ENCODE measurements at regions not wholly inside any gene's neighbourhood (a gene's known extent, or its start where the extent isn't known, plus 50 kb on each side); places are given as distances from the start of the nearest gene placed in this dataset.

DNA sequence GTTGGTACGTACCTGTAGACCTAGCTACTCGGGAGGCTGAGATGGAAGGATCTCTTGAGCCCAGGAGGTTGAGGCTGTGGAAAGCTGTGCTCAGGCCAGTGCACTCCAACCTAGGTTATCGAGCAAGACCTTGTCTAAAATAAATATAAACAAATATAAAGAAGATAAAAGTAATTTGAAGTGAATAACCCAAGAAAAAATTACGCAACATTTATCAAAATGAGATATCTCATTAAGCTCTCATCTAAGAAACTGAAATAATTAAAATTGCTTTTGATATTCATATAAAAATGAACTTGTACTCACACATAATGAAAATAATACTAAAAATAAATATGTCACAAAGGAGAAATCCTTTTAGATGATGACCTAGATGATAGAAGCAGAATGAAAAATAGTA, 647.1 kb upstream of the NCAM2 start:
- in situ Hi-C loops (cut with MboI; ENCODE audit: low sequenced_read_pairs, unreplicated experiment): no loop called here
- TF ChIP-seq, protein P1, sequence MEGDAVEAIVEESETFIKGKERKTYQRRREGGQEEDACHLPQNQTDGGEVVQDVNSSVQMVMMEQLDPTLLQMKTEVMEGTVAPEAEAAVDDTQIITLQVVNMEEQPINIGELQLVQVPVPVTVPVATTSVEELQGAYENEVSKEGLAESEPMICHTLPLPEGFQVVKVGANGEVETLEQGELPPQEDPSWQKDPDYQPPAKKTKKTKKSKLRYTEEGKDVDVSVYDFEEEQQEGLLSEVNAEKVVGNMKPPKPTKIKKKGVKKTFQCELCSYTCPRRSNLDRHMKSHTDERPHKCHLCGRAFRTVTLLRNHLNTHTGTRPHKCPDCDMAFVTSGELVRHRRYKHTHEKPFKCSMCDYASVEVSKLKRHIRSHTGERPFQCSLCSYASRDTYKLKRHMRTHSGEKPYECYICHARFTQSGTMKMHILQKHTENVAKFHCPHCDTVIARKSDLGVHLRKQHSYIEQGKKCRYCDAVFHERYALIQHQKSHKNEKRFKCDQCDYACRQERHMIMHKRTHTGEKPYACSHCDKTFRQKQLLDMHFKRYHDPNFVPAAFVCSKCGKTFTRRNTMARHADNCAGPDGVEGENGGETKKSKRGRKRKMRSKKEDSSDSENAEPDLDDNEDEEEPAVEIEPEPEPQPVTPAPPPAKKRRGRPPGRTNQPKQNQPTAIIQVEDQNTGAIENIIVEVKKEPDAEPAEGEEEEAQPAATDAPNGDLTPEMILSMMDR (IDR thresholded peaks at IDR 0.05; ENCODE audit: borderline replicate concordance, control extremely low read depth, extremely low read depth, insufficient read depth, missing control alignments): no peak
- no peak for DNase-seq (ENCODE audit: low spot score)

DNA sequence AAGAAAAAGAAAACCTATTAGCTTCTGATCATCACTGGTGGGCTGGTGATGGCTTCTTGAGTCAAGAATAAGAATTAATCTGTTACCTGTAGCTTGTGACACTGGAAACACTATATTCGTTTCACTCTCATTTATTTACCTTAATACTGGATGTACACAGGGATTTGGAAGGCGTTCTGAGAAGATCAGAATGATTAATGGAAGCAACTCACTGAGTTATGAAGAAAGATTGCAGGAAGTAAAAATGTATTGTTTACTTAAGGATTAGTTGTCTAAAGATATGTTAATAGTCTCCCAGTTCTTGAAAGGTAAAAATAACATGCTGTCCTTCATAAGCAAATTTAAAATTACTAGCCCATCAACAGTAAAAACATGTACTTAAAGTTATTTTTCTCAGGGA, 644.9 kb upstream of the NCAM2 start:
- DNase-seq (ENCODE audit: low spot score): no peak
- TF ChIP-seq, protein P1 (IDR thresholded peaks at IDR 0.05; ENCODE audit: borderline replicate concordance, control extremely low read depth, extremely low read depth, insufficient read depth, missing control alignments): no peak
- in situ Hi-C loops (cut with MboI; ENCODE audit: low sequenced_read_pairs, unreplicated experiment): no loop called here

DNA sequence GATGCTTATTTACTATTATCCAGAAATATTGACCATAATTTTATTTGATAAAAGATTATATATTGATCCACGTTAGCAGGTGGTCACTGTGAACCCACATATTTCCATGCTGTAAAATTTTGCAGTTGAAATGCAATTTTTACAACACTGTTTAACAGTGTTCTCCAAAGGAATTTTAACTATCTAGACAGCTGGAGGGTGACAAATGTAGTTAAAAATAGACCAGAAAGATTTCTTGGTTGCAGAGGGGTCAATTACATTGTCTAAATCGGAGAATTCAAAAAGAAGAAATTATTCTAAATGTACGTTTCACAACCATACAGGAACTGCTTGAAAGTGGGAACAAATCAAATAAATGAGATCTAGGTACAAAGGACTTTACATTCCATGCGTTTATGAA, 625.2 kb upstream of the NCAM2 start:
- in situ Hi-C loops (cut with MboI; ENCODE audit: low sequenced_read_pairs, unreplicated experiment): no loop called here
- DNase-seq (ENCODE audit: low spot score): no peak
- TF ChIP-seq, protein P1 (IDR thresholded peaks at IDR 0.05; ENCODE audit: borderline replicate concordance, control extremely low read depth, extremely low read depth, insufficient read depth, missing control alignments): no peak

DNA sequence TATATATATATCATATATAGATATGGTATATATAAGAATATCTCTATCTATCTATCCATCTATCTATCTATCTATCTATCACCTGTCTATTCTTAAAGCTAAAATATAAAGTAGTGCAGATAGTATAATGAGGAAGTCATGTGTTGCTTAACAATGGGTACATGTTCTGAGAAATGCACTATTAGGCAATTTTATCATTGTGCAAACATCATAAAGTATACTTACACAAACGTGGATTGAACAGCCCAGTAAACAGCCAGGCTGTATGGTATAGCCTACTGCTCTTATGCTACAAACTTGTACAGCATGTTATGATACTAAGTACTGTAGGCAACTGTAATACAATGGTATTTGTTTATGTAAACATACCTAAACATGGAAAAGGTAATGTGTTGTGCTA, 621.0 kb upstream of the NCAM2 start:
- no peak for DNase-seq (ENCODE audit: low spot score)
- in situ Hi-C loops (cut with MboI; ENCODE audit: low sequenced_read_pairs, unreplicated experiment): no loop called here

DNA sequence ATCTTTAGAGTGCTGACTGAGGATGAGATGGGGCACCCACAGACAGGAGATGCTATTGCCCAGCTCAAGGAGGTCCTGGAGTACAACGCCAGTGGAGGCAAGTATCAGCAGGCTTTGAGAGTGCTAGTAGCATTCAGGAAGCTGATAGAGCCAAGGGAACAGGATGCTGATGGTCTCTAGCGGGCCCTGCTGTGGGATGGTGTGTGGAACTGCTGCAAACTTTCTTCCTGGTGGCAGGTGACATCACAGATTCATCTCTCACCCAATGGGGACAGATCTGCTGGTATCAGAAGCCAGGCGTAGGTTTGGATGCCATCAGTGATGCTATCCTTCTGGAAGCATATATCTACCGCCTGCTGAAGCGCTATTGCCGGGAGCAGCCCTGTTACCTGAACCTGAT, 609.8 kb upstream of the NCAM2 start:
- DNase-seq (ENCODE audit: low spot score): no peak
- in situ Hi-C loops (cut with MboI; ENCODE audit: low sequenced_read_pairs, unreplicated experiment): no loop called here
- TF ChIP-seq, protein P1 (IDR thresholded peaks at IDR 0.05; ENCODE audit: borderline replicate concordance, control extremely low read depth, extremely low read depth, insufficient read depth, missing control alignments): no peak

More for the DNA sequence above, 621.0 kb upstream of the NCAM2 start:
- TF ChIP-seq, protein P1 (IDR thresholded peaks at IDR 0.05; ENCODE audit: borderline replicate concordance, control extremely low read depth, extremely low read depth, insufficient read depth, missing control alignments): no peak

DNA sequence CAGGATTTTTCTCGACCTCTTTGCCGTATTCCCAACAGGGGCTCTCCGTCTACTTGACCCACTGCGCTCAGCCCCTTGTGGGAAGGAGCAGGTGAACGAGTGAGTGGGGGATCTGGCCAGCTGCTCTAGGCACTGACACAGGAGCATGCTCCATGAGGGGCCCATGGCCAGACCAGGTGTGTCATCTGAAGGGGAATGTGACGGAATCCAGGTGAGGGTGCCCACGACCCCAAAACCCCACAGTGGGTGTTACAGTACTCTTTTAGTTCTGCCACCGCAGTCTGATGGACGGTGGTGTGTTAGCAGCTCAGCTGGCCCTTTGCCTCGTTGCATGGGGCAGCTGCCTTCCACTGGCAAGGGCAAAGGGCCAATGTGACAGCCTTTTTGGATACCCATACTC, 601.4 kb upstream of the NCAM2 start:
- in situ Hi-C loops (cut with MboI; ENCODE audit: low sequenced_read_pairs, unreplicated experiment): no loop called here
- no peak for DNase-seq (ENCODE audit: low spot score)
- TF ChIP-seq, protein P1 (IDR thresholded peaks at IDR 0.05; ENCODE audit: borderline replicate concordance, control extremely low read depth, extremely low read depth, insufficient read depth, missing control alignments): no peak

DNA sequence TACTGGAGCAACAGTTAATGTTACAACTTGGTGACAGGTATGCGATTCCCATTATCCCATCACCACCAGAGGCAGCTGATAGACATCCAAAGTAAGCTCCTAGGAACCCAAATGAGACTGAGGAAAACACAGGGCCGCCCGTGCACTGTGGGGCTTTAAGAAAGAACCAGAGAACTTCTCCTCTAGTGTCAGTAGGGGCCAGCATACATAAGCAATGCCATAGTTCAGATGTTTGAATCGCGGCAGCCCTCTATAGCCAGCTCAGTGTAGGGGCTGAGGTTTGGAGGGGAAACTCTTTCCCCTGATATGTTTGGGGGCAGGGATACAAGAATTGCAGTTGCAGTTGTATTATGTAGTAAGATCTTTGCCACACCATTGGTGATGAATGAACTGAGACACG, 593.3 kb upstream of the NCAM2 start:
- in situ Hi-C loops (cut with MboI; ENCODE audit: low sequenced_read_pairs, unreplicated experiment): no loop called here
- DNase-seq (ENCODE audit: low spot score): no peak
- TF ChIP-seq, protein P1 (IDR thresholded peaks at IDR 0.05; ENCODE audit: borderline replicate concordance, control extremely low read depth, extremely low read depth, insufficient read depth, missing control alignments): no peak
